Cardiac fibroblast (primary cell): ENCODE measurements at regions not wholly inside any gene's neighbourhood (a gene's known extent, or its start where the extent isn't known, plus 50 kb on each side); places are given as distances from the start of the nearest gene placed in this dataset.
A peak's percentile ranks its signal among the peaks of the same experiment; 100 is the strongest.

Experiments used
- DNase-seq, 2 donors: peaks; one replicate each; pipeline versions ENCODE4 v3.0.0 to v3.0.0-alpha.2; 2010; ENCODE audit warnings: low read depth in 2 of 2
- H3K4me3 ChIP-seq, 2 donors: replicated peaks in 1 of 2; 1 replicate in 1 of 2; 2 replicates in 1 of 2; pipeline ENCODE4 v1.5.1; 2011; ENCODE audit warnings: low read depth in 2 of 2, low read length in 2 of 2, mild to moderate bottlenecking in 2 of 2, moderate library complexity in 1 of 2
- TF ChIP-seq, protein P1 (sequence below): IDR thresholded peaks from one replicate; pipeline ENCODE4 v1.5.1; 2011; ENCODE audit warnings: low read depth, mild to moderate bottlenecking, low read length, inconsistent platforms

DNA sequence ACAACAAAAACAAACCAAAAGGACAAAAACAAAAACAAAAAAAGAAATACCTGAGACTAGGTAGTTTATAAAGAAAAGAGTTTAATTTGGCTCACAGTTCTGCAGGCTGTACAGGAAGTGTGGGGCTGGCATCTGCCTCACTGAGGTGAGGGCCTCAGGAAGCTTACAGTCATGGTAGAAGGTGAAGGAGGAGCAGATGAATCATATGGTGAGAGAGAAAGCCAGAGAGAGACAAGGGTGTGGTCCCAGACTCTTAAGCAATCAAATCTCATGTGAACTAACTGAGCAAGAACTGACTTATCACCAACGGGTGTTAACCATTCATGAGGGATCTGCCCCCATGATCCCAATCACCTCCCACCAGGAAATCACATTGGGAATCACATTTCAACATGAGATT, 58.8 kb upstream of the ZBED5 start:
- DNase-seq = peak in 1 of 2 donors; percentile 76
- TF ChIP-seq, protein P1, sequence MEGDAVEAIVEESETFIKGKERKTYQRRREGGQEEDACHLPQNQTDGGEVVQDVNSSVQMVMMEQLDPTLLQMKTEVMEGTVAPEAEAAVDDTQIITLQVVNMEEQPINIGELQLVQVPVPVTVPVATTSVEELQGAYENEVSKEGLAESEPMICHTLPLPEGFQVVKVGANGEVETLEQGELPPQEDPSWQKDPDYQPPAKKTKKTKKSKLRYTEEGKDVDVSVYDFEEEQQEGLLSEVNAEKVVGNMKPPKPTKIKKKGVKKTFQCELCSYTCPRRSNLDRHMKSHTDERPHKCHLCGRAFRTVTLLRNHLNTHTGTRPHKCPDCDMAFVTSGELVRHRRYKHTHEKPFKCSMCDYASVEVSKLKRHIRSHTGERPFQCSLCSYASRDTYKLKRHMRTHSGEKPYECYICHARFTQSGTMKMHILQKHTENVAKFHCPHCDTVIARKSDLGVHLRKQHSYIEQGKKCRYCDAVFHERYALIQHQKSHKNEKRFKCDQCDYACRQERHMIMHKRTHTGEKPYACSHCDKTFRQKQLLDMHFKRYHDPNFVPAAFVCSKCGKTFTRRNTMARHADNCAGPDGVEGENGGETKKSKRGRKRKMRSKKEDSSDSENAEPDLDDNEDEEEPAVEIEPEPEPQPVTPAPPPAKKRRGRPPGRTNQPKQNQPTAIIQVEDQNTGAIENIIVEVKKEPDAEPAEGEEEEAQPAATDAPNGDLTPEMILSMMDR = no peak
- no peak overlapping the region for H3K4me3 ChIP-seq

DNA sequence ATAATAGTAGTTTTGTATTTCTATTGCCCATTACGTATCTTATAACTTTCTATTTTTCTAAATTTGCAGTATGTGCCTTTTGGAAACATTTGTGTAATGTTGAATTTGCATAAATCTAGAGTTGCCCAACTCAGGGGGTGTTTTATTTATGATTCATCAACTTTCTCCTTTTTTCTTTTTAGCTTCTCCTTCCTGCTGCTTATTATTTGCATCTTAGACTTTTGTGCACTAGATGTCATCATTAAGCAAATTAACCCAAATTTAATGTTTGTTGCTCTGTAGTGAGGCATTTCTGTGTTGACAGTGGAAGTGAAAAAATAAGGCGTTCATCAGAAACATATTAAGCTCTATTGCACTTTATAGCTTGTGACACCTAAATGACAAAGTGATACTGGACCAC, 56.2 kb upstream of the ZBED5 start:
- H3K4me3 ChIP-seq = no peak overlapping the region
- DNase-seq = peak in 1 of 2 donors; percentile 52
- TF ChIP-seq, protein P1 = no peak

DNA sequence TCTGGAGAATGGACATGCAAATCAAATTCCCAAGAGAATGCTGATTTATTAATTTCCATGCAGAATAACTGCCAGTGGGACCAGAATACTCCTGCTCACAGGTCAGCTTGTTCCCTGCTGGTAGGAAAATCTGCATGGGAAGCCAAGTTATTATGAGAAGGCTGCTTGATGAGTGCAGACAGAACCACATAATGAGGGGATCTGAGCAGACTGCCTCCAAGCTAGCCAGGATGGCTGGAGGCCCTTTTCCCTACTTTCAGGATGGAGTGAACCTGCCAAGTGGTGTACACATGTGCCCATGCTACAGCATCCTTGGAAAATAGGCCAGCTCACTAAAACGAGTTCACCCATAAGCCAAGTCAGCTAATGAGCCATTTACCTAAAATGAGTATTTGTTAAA, 55.2 kb upstream of the ZBED5 start:
- no peak overlapping the region for H3K4me3 ChIP-seq
- TF ChIP-seq, protein P1 = no peak
- DNase-seq = no peak

DNA sequence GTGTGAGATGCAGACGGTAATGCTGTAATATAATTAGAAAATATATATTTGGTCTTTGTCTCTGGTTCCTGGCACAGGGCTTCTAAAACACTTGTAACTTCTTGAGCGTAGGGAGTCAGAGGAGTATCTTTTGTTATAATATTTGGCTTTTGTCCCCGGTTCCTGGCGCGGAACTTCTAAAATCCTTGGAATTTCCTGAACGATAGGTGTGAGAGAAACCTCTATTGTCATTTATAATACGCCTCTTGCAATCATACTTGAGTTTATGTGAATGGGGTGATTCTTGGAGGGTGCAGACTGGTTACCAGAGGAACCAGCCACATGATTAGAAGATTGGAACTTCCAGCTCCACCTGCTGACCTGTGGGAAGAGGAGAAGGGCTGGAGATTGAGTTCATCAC, 54.1 kb upstream of the ZBED5 start:
- TF ChIP-seq, protein P1 = no peak
- H3K4me3 ChIP-seq = no peak overlapping the region
- peak; percentile 46 to 48 for DNase-seq

DNA sequence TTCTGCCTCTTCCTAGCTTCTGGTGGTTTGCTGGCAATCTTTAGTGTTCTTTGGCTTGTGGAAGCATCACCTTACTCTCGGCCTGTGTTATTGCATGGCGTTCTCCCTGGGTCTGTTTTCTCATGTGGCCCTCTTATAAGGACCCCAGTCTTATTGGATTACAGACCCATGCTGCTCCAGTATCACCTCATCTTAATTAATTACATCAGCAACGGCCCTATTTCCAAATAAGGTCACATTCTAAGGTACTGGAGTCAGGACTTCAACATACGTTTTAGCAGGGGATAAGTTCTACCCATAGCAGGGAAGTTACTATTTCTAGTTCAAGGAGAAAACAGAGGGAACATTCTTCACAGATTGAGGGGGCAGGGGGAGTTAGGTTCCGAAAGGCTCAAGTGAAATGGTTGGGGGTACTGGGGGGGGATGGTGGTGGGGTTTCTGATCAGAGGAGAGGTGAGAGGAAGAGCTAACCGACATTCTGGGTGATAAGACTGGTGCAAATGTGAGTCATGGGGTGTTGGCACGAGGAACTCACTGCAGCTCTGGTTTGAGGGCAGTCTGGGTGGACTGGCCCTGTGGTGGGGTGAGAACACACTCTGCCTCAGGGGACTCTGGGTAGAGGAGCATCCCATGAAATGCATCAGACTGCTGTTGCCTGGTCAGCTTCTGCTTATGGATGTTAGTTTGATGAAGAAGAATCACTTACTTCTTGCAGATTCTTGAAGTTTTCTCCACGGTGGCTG, 51.5 kb upstream of the ZBED5 start:
- peak in 1 of 2 donors; percentile 45 for DNase-seq
- TF ChIP-seq, protein P1 = no peak
- H3K4me3 ChIP-seq = no peak overlapping the region

DNA sequence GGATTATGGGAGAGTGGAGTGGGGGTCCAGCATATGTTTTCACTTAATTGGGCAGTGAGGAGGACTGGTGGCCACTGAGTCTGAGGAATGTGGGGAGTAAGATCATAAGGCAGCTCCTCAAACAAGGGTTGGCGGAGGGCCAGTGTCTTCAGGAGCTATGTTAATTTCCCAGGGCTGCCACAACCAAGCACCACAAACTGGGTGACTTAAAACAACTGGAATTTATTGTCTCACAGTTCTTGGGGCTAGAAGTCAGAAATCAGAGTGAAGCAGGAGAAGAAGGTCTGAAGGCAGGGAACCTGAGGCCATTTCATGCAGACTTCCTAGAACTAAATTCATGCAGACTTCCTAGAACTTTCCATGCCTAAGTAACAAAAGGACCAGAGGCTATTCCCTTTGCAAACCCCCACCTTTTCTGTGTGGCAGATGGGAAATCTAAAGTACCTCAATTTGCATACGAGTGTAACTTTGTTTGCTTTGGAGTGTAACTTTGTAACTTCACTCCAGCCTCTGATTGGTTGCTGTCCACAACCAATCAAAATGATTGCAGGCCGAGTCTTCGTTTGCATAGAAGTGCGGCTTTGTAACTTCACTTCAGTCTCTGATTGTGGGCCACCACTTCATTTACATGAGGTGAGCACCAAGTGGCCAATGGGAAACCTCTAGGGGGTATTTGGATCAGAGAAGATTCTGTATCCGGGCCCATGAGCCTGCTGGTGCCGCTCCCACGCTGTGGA, 50.5 kb upstream of the ZBED5 start:
- DNase-seq = peak; percentile 83 to 88
- TF ChIP-seq, protein P1 = no peak
- H3K4me3 ChIP-seq = no peak overlapping the region
